GM19043 (cell line): ENCODE measurements at regions not wholly inside any gene's neighbourhood (a gene's known extent, or its start where the extent isn't known, plus 50 kb on each side); places are given as distances from the start of the nearest gene placed in this dataset.

Source experiments
- ATAC-seq: cut with Tn5 transposase; IDR thresholded peaks from one replicate; pipeline ENCODE4 v1.9.1; 2021; ENCODE audit warnings: low read depth; ENCODE audit not compliant: unreplicated experiment

GRCh38 chr1:87264976-87265375, 63.7 kb upstream of the LMO4 start:
- ATAC-seq = no peak

- no peak for ATAC-seq
Measured at GRCh38 chr1:87265786-87266185, 62.9 kb upstream of the LMO4 start.

- ATAC-seq = no peak
Measured at GRCh38 chr1:87268111-87268510, 60.6 kb upstream of the LMO4 start.

GRCh38 chr1:87269921-87270320, 58.8 kb upstream of the LMO4 start:
- no peak for ATAC-seq

- ATAC-seq = no peak
Measured at GRCh38 chr1:87273291-87273690, 55.4 kb upstream of the LMO4 start.

- ATAC-seq = no peak
Measured at GRCh38 chr1:87274851-87275250, 53.8 kb upstream of the LMO4 start.

- ATAC-seq = no peak
Measured at GRCh38 chr1:87278825-87279535, 49.7 kb upstream of the LMO4 start.
